HCT116 (cell line): ENCODE measurements at regions not wholly inside any gene's neighbourhood (a gene's known extent, or its start where the extent isn't known, plus 50 kb on each side); places are given as distances from the start of the nearest gene placed in this dataset.

Experiments used
- ATAC-seq: fragments of 200-7000 bp; cut with Tn5 transposase; 2 replicates; pipeline ENCODE4 v1.9.1; 2020; ENCODE audit warnings: mild to moderate bottlenecking, moderate library complexity
- BruUV-seq: library from RNA; stranded (reverse); fragments of 400-500 nt; replicated peaks from 2 replicates; lab custom pipeline; 2021; lab: Mats Ljungman, UMichigan
- CTCF ChIA-PET: fragments of 300-600 bp; sonication (Branson Sonifier 250); formaldehyde crosslinking; loops from one replicate; lab custom pipeline; 2021; ENCODE audit warnings: antibody characterized with exemption; lab: Charles Lee
- POLR2A ChIA-PET: fragments of 300-600, 350-600 bp; sonication (Branson Sonifier 250); formaldehyde crosslinking; loops from one replicate; lab custom pipeline; 2021; ENCODE audit warnings: antibody characterized with exemption; lab: Charles Lee
- RAD21 ChIA-PET, 2 experiments: fragments of 300-600 bp; sonication (Branson Sonifier 250); formaldehyde crosslinking; loops; one replicate each; lab custom pipeline; 2023; ENCODE audit warnings: low total read pairs in 2 of 2; ENCODE audit not compliant: uncharacterized antibody in 2 of 2, unreplicated experiment in 2 of 2, low non-redundant PET in 1 of 2; lab: Charles Lee
- DNase-seq: peaks from one replicate; pipeline ENCODE4 v3.0.0-alpha.2; 2010; ENCODE audit warnings: low read depth, low spot score
- H2AFZ ChIP-seq: fragments of 200-600 bp; shearing (Covaris generic), sonication (generic); 2 replicates; pipeline ENCODE4 v1.6.1; 2017; ENCODE audit warnings: low read depth, mixed run types, mixed read lengths, antibody characterized with exemption, low read length; ENCODE audit not compliant: poor library complexity, severe bottlenecking
- H3K27ac ChIP-seq: 2 replicates; pipeline ENCODE4 v1.5.1; 2012; ENCODE audit warnings: low read depth, low read length
- H3K27me3 ChIP-seq: fragments of 200-600 bp; sonication (generic); 2 replicates; pipeline ENCODE4 v1.6.1; 2016; ENCODE audit warnings: mixed run types, low read length, mixed read lengths; ENCODE audit not compliant: insufficient read depth
- H3K36me3 ChIP-seq, 2 experiments: fragments of 200-500 bp in 1 of 2; fragments of 200-600 bp in 1 of 2; sonication (Bioruptor generic) in 1 of 2; sonication (generic) in 1 of 2; 2 replicates each; pipeline versions ENCODE4 v1.5.1 to v1.6.1; 2014 to 2016; ENCODE audit warnings: low read length in 2 of 2, inconsistent platforms in 1 of 2, mixed read lengths in 1 of 2, mixed run types in 1 of 2; ENCODE audit not compliant: insufficient read depth in 2 of 2, control insufficient read depth in 1 of 2
- H3K4me1 ChIP-seq, 2 experiments: fragments of 200-600 bp in 1 of 2; sonication (generic) in 1 of 2; 2 replicates each; pipeline versions ENCODE4 v1.5.1 to v1.6.1; 2012 to 2017; ENCODE audit warnings: low read length in 2 of 2, inconsistent platforms in 1 of 2, mild to moderate bottlenecking in 1 of 2, mixed read lengths in 1 of 2, mixed run types in 1 of 2, moderate library complexity in 1 of 2; ENCODE audit not compliant: insufficient read depth in 2 of 2, control insufficient read depth in 1 of 2
- H3K4me2 ChIP-seq: fragments of 200-600 bp; sonication (generic); 2 replicates; pipeline ENCODE4 v1.6.1; 2017; ENCODE audit warnings: mixed run types, low read length, mixed read lengths
- H3K4me3 ChIP-seq, 2 experiments: fragments of 200-600 bp in 1 of 2; sonication (generic) in 1 of 2; replicated peaks in 1 of 2; 2 replicates each; pipeline ENCODE4 v1.5.1; 2011 to 2016; ENCODE audit warnings: low read length in 2 of 2, control low read depth in 1 of 2, low read depth in 1 of 2, mild to moderate bottlenecking in 1 of 2, mixed read lengths in 1 of 2, mixed run types in 1 of 2
- H3K79me2 ChIP-seq: fragments of 200-600 bp; sonication (generic); 2 replicates; pipeline ENCODE4 v1.6.1; 2017; ENCODE audit warnings: mild to moderate bottlenecking, mixed run types, low read length, moderate library complexity, mixed read lengths; ENCODE audit not compliant: insufficient read depth
- H3K9ac ChIP-seq: fragments of 200-600 bp; sonication (generic); 2 replicates; pipeline ENCODE4 v1.6.1; 2016; ENCODE audit warnings: low read length, mixed read lengths
- H3K9me2 ChIP-seq: fragments of 200-600 bp; sonication (generic), shearing (Covaris generic); 2 replicates; pipeline ENCODE4 v1.6.1; 2017; ENCODE audit warnings: mixed run types, mild to moderate bottlenecking, moderate library complexity; ENCODE audit not compliant: insufficient read depth
- H3K9me3 ChIP-seq, 2 experiments: fragments of 200-500 bp in 1 of 2; fragments of 200-600 bp in 1 of 2; sonication (Bioruptor generic) in 1 of 2; sonication (generic) in 1 of 2; 2 replicates each; pipeline ENCODE4 v1.6.1; 2014 to 2017; ENCODE audit warnings: low read length in 2 of 2, mixed read lengths in 2 of 2, inconsistent platforms in 1 of 2, low read depth in 1 of 2, mild to moderate bottlenecking in 1 of 2, mixed run types in 1 of 2, moderate library complexity in 1 of 2; ENCODE audit not compliant: control insufficient read depth in 1 of 2, insufficient read depth in 1 of 2
- H4K20me1 ChIP-seq: fragments of 200-600 bp; sonication (generic), shearing (Covaris generic); 2 replicates; pipeline ENCODE4 v1.6.1; 2017; ENCODE audit warnings: mixed run types, mild to moderate bottlenecking, moderate library complexity; ENCODE audit not compliant: insufficient read depth
- EZH2 ChIP-seq: fragments of 200-600 bp; sonication (generic); IDR thresholded peaks from 2 replicates; pipeline ENCODE4 v1.6.1; 2017; ENCODE audit warnings: antibody characterized with exemption, mixed run types
- EZH2phosphoT487 ChIP-seq: fragments of 200-600 bp; IDR thresholded peaks from 2 replicates; pipeline ENCODE4 v1.6.1; 2018; ENCODE audit warnings: antibody characterized with exemption, borderline replicate concordance
- FOSL1 ChIP-seq: IDR thresholded peaks from 2 replicates; pipeline ENCODE4 v1.6.1; 2012; ENCODE audit warnings: low read depth
- SP1 ChIP-seq: IDR thresholded peaks from 2 replicates; pipeline ENCODE4 v1.6.1; 2012; ENCODE audit warnings: low read depth
- ZFX ChIP-seq: fragments of 450-650 bp; IDR thresholded peaks from 2 replicates; pipeline ENCODE4 v1.6.1; 2017
- intact Hi-C: fragments of 100-400 bp; cut with micrococcal nuclease; formaldehyde crosslinking; loops from 2 replicates; pipeline ENCODE4 v1.10.0; 2022
- TF ChIP-seq, protein P1 (sequence below): IDR thresholded peaks from 2 replicates; pipeline ENCODE4 v1.6.1; 2012
- TF ChIP-seq, protein P2 (sequence below): IDR thresholded peaks from 2 replicates; pipeline ENCODE4 v1.6.1; 2012; ENCODE audit warnings: low read depth

DNA sequence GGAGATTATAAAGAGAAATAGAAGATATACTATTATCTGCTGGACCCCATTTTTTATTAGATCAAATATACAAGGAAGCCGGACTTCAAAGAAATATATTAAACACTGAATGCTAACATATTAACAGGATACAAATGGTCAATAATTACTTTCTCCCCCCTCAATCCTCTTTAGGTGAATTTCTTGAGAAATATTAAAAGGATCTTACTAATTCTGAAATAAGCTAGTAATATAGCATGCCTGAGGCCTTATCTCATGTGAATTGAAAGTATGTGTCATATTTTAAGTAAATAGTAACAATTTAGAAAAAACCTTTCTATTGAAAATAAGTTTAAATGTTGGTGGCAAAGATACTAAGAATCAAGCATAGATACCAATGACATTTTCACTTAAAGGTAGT, 954.7 kb upstream of the MAN1A1 start:
- intact Hi-C loops: no loop called here
- RAD21 ChIA-PET: no interaction called here

More for the DNA sequence above, 954.7 kb upstream of the MAN1A1 start:
- DNase-seq: no peak
- TF ChIP-seq, protein P1, sequence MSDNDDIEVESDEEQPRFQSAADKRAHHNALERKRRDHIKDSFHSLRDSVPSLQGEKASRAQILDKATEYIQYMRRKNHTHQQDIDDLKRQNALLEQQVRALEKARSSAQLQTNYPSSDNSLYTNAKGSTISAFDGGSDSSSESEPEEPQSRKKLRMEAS: no peak
- TF ChIP-seq ZFX: no peak
- TF ChIP-seq FOSL1: no peak
- TF ChIP-seq EZH2phosphoT487: no peak
- TF ChIP-seq, protein P2, sequence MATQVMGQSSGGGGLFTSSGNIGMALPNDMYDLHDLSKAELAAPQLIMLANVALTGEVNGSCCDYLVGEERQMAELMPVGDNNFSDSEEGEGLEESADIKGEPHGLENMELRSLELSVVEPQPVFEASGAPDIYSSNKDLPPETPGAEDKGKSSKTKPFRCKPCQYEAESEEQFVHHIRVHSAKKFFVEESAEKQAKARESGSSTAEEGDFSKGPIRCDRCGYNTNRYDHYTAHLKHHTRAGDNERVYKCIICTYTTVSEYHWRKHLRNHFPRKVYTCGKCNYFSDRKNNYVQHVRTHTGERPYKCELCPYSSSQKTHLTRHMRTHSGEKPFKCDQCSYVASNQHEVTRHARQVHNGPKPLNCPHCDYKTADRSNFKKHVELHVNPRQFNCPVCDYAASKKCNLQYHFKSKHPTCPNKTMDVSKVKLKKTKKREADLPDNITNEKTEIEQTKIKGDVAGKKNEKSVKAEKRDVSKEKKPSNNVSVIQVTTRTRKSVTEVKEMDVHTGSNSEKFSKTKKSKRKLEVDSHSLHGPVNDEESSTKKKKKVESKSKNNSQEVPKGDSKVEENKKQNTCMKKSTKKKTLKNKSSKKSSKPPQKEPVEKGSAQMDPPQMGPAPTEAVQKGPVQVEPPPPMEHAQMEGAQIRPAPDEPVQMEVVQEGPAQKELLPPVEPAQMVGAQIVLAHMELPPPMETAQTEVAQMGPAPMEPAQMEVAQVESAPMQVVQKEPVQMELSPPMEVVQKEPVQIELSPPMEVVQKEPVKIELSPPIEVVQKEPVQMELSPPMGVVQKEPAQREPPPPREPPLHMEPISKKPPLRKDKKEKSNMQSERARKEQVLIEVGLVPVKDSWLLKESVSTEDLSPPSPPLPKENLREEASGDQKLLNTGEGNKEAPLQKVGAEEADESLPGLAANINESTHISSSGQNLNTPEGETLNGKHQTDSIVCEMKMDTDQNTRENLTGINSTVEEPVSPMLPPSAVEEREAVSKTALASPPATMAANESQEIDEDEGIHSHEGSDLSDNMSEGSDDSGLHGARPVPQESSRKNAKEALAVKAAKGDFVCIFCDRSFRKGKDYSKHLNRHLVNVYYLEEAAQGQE: no peak
- no peak for TF ChIP-seq SP1
- TF ChIP-seq EZH2: no peak
- no peaks in the 10 kb centered on the region for H4K20me1 ChIP-seq
- no peaks in the 10 kb centered on the region for H3K9me2 ChIP-seq
- H3K4me1 ChIP-seq: no peaks in the 10 kb centered on the region
- H2AFZ ChIP-seq: no peak overlapping the region
- no peaks in the 10 kb centered on the region for H3K36me3 ChIP-seq
- ChIA-PET CTCF (no interaction called here), POLR2A (no interaction called here)
- H3K4me3 ChIP-seq: no peak overlapping the region
- no peak overlapping the region for H3K27ac ChIP-seq
- H3K27me3 ChIP-seq: no peaks in the 10 kb centered on the region
- no peaks in the 10 kb centered on the region for H3K9me3 ChIP-seq
- H3K4me2 ChIP-seq: no peak overlapping the region
- no peak for ATAC-seq
- H3K79me2 ChIP-seq: no peaks in the 10 kb centered on the region
- no peak overlapping the region for H3K9ac ChIP-seq
- no TSS peak for BruUV-seq
